Dermis blood vessel endothelial cell (primary cell): ENCODE measurements at regions not wholly inside any gene's neighbourhood (a gene's known extent, or its start where the extent isn't known, plus 50 kb on each side); places are given as distances from the start of the nearest gene placed in this dataset.
"Not testable (repeated sequence)": the region's sequence is repeated elsewhere in the genome, so short reads cannot be mapped to it uniquely, and the experiment has no call there.

Experiments
- DNase-seq: peaks from one replicate; pipeline ENCODE4 v3.0.0; 2010

DNA sequence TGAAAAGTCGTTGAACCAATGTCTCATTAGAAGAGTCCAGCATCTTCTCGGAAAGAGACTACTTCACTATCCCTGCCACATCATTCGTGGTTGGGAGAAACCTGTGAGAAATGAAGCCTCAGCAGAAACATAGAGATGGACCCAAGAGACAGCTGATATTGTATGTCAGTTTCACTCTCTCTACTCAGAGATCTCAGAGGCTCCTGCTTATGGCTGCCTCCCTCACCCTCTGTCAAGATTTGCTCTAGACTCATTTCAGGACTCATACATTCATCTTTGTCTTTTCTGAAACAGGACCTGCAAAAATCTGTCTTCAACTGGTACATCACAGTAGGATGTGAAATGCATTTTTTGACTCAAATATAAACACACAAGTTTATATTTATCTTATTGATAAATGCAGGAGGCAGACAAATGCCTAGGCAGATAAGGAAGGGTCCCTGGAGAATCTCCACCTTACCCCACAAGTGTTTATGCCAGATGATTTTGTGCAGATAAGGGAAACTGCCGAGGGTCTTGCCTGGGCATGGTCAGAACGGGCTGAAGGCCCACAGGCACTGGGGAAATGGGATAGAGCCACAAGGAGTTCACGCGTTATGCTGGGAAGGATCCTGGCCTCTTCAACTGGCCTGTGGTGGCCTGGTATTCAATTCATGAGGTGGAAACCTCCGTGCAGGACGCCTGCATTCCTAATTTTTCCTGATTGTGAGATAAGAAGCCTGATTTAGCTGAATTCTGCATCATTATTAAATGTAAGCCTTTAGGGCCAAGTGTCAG lies 1834.0 kb upstream of the PCDH20 start:
- no peak for DNase-seq

DNA sequence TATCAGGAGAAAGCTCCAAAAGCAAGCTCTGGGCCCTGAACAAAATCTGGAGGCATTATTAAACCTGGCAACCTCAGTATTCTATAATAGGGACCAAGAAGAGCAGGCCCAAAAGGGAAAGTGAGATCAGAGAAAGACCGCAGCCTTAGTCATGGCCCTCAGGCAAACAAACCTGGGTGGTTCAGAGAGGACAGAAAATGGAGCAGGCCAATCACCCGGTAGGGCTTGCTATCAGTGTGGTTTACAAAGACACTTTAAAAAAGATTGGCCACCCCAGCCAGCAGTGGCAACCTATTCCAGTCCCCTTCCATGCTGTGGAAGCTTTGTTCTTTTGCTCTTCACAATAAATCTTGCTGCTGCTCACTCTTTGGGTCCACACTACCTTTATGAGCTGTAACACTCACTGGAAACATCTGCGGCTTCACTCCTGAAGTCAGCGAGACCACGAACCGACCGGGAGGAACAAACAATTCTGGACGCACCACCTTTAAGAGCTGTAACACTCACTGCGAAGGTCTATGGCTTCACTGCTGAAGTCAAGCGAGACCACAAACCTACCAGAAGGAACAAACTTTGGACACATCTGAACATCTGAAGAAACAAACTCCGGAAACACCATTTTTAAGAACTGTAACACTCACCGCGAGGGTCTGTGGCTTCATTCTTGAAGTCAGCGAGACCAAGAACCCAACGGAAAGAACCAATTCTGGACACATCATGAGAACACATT lies 1821.2 kb upstream of the PCDH20 start:
- DNase-seq, result not testable (repeated sequence)

DNA sequence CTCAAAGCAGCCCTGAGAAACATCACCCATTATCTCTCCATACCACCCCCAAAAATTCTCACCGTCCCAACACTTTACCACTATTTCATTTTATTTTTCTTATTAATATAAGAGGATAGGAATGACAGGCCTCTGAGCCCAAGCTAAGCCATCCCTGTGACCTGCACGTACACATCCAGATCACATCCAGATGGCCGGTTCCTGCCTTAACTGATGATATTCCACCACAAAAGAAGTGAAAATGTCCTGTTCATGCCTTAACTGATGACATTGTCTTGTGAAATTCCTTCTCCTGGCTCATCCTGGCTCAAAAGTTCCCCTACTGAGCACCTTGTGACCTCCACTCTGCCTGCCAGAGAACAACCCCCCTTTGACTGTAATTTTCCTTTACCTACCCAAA lies 1802.9 kb upstream of the PCDH20 start:
- DNase-seq, result not testable (repeated sequence)

DNA sequence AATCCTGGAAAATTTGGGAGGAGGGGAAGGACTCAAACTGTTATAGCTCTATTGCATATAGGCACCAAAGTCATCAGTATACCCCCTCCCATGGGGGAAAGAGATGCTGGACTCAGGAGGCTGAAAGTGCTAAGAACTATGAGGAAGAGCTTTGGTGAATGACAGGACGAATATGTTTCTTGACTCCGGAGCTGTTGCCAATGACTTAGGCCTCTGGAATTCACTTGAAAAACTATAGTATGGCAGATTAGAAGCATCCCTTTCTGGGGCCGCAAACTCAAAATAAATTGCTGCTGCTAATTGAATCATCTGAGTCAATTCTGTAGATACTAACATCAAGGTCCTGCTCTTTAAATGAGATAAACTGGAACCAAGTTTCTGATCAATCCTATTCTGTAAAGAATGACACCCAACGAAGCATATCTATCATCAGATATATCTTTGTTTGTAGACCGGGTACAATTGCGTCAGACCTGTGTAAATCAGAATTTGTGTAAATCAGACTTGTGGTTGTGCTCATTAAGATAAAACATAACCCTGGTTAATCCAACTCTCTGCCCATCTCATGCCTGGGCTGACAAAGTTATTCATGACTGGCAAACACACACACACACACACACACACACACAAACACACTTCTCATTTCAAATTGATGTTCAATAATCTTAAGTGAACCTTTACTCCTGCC lies 1793.8 kb upstream of the PCDH20 start:
- no peak for DNase-seq

DNA sequence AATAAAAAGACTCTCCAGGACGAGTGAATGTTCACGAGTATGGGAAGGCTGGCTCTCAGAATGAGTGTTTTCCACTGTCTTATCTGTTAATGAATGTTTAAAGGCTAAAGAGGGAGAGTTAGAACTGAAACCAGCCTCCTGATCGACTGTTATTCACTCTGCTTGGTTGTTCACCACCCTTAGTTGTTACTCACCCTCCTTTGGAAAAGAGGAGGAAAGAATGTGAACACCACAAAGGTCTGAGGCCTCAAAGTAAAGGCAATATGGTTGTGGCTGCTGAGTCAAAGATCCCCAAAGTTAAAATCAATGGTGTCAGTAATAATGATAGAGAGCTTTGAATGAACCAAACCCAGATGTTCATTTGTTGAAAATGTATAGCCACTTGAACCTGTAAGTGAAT lies 1793.2 kb upstream of the PCDH20 start:
- no peak for DNase-seq

DNA sequence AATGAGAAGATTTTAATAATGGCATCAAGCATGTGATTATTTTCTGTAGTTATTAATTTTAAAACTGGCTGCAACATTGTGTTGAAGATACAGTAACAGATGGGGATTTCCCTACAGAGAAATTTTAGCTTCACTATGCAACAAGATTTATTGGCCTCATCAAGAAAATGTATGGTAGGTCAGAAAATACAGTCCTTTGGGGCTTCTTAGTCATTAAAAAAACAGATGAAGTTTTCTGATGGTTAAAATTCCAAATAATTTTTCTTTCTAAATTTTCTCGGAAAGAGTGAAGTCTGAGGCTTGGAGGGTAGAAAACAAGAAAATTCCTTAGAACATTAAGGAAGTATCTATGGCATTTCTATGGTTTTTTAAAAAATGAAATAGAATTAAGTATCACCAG lies 1790.8 kb upstream of the PCDH20 start:
- no peak for DNase-seq

DNA sequence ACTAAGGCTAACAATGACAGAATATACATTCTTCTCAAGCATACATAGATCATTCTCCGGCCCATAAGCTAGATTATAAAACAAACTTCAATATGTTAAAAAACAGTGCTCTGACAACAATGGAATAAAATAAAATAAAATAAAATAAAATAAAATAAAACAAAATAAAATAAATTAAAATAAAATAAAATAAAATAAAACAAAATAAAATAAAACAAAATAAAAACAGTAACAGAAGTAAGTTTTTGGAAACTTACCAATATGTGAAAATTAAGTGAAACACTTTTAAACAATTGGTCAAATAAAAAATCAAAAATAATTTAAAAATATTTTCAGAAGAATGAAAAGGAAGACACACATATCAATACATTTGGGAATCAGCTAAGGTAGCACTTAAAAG lies 1785.8 kb upstream of the PCDH20 start:
- no peak for DNase-seq

DNA sequence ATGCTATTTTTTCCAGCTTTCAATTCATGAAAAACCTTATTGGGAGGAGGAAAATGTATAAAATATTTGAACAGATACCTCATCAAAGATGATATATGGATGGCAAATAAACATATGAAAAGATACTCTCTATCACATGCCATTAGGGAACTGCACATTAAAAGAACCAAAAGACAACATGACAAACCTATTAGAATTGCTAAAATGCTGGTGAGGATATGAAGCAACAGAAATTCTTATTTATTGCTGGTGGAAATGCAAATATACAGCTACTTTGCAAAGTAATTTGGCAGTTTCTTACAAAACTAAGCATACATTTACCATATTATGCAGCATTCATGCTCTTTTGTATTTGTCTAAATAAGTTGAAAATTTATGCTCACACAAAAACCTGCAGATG lies 1783.9 kb upstream of the PCDH20 start:
- no peak for DNase-seq

DNA sequence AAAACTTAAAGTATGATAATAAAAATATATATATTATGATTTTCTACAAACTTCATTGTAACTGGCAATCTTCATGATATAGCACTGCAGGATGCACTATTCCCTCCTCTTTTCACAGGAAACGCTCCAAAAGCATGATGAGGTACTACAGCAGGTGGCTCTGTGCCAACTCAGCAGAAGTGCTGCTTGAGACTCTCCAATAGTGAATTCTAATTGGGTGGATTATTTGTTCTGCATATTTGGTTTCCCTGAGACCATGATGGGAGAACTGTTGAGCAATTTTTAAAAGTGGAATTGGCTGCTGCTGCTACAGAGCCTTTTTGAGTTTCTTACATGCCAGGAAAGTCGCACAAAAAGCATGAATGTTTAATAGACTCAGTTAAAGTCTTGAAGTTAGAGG lies 1782.4 kb upstream of the PCDH20 start:
- DNase-seq, result no peak

DNA sequence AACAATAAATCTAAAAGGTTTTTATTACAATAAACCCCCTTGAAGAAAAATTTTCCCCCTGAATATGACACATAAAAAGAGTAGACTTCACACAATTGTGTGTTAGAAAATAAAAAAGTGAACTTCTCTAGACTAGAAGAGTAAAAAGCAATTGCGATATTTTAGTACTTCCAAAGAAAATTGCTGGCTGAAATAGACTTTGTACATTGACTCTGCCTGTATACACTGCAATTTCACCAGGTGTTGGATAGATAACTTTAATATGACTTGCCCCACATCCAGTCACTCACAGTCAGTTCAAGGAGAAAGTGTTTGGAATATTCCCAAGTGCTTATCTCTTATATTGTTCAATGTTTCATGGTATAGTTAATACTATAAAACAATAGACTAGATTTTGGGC lies 1780.1 kb upstream of the PCDH20 start:
- no peak for DNase-seq

DNA sequence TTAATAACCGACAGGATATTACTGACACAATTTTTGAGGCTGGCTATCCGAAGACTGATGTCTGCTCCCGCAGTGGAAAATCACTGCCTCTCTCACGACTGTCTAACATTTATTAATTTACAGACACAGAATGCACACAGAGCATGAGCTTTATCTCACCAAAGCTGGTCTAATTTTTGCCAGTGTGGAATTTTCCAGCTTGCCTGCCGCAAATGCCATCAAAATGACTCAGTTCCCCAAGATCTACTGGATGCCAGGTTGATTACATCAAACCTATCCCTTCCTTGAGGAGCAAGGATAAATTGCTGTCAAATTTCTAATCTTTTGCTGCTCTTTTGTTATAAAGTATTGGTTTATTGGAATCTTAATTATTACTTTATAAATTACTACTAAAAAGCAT lies 1775.1 kb upstream of the PCDH20 start:
- DNase-seq, result no peak

DNA sequence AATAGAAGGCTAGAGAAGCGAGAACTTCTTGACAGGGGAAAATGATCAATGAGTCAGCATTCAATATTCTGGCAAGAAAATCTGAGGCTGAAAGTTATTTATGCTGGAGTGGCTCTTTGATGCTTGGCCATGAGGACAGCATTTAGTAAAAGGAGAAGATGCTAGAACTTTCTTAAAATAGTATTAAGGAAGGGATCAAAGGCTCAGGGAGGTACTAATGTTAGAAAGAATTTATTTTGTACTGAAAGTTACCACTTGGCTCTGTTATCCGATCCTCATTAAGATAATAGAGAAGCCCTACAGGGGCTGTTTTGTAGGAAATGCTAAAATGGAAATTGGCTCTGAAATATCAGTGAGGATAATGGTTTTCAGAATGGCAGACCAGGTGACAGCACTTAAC lies 1774.6 kb upstream of the PCDH20 start:
- no peak for DNase-seq

DNA sequence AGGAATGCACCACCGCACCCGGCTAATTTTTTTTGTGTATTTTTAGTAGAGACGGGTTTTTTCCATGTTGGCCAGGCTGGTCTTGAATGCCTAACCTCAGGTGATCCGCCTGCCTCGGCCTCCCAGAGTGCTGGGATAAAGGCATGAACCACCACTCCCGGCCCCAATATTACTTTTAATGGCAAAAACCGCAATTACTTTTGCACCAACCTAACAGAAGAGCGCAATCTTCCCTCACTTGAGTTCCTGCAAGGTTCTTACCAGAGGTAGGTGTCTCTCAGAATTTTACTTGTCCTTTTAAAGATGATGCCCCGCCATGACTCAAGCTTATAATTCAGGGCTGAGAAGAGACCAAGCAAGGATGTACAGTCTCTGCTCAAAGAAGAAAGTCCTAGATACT lies 1774.1 kb upstream of the PCDH20 start:
- DNase-seq, result no peak

DNA sequence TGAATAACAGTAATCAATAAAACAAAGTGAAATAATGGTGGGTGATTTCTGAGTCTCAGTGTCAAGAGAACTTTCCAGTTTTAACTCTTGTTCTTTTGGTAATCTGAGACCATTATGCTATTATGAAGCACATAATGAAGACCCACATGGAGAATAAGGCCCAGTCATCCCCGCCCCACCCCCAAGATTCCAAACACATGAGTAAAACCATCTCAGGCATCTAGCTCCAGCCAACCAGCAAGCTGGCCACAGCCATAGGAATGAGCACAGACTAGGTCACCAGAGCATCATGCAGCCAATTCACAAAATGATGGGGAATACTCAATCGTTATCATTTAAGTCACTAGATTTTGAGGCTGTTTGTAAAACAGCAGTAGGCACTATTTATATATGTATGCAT lies 1769.0 kb upstream of the PCDH20 start:
- no peak for DNase-seq

DNA sequence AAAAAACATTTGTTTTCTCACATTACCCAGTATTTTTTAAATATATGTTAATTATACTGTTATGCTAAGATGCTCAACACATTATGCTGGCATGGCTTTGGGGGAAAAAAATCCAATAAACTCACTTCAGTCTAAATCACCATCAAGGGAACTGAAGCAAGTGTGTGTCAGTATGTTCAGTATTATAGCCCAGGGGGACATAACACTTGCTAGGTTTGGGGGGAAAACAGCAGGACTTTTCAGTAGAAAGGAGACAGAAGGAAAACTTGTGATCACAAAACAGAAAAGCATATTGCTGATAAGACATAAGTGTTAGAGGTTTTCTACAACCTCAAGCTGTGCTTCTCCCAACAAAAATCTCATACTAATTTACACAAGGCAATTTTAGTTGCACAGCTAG lies 1759.9 kb upstream of the PCDH20 start:
- DNase-seq, result no peak

DNA sequence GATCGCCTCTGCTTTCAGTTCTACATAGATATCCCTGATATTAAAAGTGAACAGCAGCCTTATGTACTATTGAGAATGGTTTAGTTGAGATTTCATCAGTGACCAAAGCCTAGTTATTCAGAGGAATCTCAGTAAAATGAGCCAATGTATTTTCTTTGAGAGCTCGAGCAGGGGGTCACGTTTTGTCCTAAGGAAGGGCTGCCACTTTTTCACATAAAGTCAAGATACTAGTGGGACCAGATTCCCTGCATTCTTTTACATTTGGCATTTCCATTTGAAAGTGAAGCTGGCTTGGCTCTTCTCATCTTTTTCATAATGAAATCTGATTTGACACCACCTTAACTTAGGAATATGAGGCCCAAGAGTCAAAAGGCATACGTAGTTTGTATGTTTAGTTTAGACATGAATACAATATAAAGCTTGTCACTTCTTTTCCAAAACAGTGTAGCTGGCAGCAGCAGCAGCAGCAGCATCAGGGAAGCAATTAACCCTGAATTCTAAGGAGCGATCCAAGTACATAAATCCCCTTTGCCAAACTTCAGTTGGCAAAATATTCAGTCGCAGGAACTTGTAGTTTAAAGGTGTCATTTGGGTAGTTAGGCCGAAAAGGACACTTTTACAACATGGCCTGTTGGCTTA lies 1752.2 kb upstream of the PCDH20 start:
- DNase-seq, result no peak

DNA sequence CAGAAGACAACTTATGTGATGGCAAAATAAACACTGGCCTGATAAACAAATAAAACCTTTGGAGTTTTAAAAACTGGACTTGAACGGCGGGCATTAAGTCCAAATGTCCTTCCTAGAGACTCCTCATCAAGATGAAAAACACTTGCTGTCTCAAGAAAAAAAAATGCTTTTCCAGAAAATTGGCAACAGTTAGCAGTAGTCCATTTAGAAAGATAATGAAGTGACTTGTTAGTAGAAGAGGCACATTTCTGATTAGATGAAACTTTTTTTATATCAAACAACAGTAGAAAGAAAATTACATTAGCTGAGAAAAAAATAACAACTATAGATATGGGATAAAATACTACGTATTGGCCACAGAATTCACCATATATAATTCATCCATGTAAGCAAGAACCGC lies 1750.7 kb upstream of the PCDH20 start:
- no peak for DNase-seq

DNA sequence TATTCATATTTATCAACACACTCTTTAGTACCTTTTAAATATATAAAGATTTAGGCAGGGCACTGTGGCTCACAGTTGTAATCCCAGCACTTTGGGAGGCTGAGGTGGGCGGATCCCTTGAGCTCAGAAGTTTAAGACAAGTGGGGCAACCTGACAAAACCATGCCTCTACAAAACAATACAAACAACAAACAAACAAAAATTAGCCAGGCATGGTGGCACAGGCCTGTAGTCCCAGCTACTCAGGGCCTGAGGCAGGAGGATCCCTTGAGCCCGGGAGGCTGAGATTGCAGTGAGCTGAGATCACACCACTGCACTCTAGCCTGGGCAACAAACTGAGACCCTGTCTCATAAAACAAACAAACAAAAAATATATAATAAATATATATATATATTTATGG lies 1748.3 kb upstream of the PCDH20 start:
- no peak for DNase-seq

DNA sequence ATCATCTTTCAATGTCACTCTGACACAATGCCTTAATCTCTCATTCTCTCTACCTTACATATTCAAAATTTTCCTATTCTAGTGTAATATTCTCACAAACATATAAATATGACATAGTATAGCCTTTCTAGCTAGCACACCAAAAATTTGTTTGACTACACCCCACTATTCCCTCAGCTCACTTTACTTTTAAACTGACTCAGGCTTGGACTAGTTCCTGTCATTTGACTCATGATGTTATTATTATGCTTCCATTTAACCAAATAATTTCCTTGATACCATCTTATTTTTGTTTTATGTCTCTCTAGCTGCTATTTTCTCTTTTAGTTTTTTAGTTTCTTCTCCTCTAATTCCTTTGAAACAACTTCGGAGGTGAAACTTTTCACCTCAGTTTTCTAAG lies 1745.6 kb upstream of the PCDH20 start:
- DNase-seq, result no peak

DNA sequence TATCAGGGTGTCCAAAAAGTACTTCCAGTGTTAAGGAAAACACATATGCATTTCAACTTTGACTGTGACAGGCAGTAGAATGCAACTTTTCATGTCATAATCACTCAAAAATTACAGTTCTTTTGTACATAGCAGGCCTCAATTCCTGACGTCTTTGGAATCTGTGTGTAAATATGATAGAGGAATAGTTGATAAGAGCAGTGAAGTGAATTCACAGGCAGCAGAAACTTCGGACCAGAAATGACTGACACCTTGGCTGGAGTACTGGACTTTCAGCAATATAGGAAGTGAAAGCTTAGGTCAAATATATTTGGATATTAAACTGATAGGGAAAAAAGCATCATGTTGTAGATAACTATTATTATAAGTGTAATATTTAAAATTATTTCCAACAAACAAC lies 1741.2 kb upstream of the PCDH20 start:
- DNase-seq, result no peak

DNA sequence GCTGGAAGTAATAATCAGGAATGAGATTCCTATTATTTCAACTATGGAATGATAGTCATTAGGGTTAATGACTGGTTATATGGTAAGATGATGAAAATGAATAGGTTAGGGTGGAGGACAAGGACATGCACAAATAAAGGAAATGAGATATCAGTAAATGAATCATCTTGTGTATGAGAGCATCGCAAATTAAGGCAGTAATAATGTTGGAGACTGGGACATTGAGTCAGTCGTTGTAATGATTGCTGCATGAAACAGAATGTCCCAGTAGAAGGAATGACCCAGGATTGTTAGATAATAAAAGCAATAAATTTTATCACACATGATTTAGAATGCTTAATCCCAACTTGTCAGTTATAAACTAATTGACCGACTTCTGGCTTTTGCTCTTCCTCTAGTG lies 1733.7 kb upstream of the PCDH20 start:
- no peak for DNase-seq

DNA sequence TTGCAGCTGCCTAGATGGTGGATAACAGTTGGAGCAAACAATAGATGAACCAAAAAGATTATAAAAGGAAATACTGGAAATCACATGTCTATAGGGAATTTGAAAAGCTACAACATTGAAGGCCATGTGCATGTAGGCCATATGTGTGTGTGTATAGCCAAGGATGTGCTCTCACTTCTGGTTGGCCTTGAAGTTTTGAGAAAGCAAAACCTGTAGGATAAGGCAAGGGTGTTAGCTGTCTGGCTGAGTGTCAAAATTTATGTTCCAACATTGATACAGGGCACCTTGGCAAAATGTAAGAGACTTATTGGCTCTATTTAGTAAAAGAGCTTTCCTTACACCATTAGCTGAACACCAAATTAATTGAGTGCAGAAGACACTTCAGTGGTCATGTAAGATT lies 1723.6 kb upstream of the PCDH20 start:
- no peak for DNase-seq

DNA sequence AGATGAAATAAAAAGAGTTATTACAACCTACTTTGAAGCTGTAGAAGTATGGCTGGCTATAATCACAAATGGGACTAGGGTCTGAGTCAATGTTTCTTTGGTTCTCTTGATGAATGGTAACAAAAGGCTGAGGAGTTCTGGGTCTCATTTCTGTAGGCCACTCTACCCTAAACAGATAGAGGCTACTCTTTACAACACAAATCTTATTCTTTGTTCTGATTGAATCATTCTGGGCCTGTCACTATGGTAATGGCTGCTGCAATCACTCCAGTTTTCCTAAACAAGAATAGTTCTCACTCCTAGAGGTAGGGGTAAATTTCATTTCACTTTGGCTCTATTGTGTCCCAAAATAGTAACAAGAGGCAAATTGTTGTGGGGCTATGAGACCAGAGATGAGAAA lies 1714.3 kb upstream of the PCDH20 start:
- no peak for DNase-seq

DNA sequence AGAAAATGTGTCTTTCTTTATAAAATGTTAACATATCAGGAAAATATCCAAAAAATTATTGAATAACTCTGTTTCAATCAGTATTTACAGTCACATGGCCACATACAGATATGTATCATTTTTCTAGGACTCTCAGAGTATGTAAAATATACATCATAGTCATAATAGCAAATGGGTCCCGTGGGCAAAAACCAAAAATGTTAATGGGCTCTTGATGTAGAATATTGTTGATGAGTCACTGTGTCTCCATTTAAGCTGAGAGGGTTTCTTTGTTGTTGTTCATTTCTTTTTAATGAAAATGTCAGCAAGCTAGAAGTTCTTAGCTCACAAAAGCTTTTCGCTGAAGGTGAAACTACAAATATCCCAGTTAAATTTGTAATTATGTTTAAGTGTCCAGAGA lies 1713.1 kb upstream of the PCDH20 start:
- DNase-seq, result no peak
